CD4-positive, alpha-beta T cell treated with Interleukin-4 for 1 hour (primary cell): ENCODE measurements at regions not wholly inside any gene's neighbourhood (a gene's known extent, or its start where the extent isn't known, plus 50 kb on each side); places are given as distances from the start of the nearest gene placed in this dataset.

Experiments used
- DNase-seq, 2 donors: peaks; one replicate each; pipeline ENCODE4 v3.0.0-alpha.2; 2020 to 2022

DNA sequence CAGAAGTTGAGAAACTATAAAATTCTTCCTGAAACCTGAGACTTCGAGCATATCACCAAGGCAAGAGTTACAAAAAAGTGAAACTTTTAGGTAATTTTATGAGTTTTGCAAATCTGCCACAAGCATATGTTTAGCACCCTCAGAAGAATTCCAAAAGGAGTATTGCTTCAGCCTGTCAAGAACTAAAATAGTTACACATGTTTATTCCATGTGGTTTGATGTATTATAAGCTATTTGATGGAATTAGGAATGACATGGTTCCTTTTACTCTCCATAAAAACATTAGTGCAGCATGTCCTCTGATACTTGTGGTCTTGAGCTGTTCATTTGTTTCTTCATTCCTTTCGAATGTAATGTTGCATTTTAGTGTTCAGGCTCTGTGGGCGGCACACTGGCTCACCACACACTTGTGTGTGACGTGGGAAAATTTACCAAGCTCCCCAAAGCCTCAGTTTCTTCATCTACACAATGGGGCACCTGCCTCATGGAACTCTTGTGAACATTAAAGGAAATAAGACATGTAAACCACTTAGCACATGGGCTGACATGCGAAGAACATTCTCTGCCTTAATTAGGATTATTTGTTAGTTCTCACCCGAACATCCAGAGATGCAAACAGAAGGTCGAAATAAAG lies 204.2 kb upstream of the FOXF1 start:
- no peak for DNase-seq

DNA sequence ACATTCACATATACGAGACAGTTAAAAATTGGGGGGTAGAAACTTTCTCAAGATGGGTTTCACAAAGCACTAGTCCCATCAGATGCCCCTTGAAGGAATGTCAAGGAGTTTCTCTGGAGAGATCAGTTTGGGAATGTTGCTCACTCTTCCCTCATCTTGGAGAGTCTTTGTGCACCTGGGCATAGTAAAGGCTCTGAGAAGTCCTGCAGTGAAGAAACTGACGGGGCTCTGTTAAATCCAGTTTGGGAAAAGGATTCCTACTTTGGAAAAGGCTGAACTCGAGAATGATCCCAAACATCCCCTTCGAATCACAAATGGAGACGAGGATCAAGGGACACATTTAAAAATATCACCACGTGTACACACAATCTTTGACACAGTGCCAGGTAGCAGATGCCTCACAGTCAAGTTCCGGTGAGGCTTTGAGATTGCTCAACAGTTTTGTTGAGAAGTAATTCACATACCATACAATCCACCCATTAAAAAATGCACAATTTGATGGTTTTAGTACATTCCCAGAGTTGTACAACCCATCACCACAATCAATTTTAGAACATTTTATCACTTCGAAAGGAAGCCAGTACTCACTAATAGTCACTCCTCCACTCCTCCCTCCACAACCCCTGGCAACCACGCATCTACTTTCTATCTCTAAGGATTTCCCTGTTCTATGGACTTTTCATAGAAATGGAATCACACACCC lies 203.4 kb upstream of the FOXF1 start:
- no peak for DNase-seq

- DNase-seq = no peak
Measured at GRCh38 chr16:86307514-86307903, 202.8 kb upstream of the FOXF1 start.

GRCh38 chr16:86308514-86308913 lies 201.8 kb upstream of the FOXF1 start:
- no peak for DNase-seq

- no peak for DNase-seq
Measured at GRCh38 chr16:86313631-86314030, 196.7 kb upstream of the FOXF1 start.

- no peak for DNase-seq
Measured at GRCh38 chr16:86314402-86315025, 195.8 kb upstream of the FOXF1 start.

- DNase-seq = no peak
Measured at GRCh38 chr16:86316967-86317812, 193.1 kb upstream of the FOXF1 start.

- no peak for DNase-seq
Measured at GRCh38 chr16:86317813-86318650, 192.3 kb upstream of the FOXF1 start.

GRCh38 chr16:86319585-86320236 lies 190.6 kb upstream of the FOXF1 start:
- DNase-seq = no peak

DNA sequence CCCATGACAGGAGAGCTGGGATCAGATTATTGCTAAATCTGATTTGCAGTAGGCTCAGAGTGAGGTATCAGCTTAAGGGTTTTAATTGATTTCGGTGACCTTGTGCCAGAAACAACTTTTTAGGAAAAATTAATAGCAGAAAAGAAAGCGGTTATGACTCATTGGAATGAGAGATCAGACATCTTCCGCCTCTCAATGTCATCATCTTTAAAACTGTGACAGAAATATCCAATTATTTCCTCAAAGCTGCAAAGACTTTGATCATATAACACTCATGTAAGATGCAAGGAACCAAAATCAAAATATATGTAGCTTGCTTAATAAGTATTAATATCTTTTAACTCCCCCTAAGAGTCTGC lies 190.1 kb upstream of the FOXF1 start:
- DNase-seq = no peak

- no peak for DNase-seq
Measured at GRCh38 chr16:86321491-86321890, 188.8 kb upstream of the FOXF1 start.

- no peak for DNase-seq
Measured at GRCh38 chr16:86322283-86322682, 188.0 kb upstream of the FOXF1 start.

- DNase-seq = no peak
Measured at GRCh38 chr16:86322806-86323205, 187.5 kb upstream of the FOXF1 start.

DNA sequence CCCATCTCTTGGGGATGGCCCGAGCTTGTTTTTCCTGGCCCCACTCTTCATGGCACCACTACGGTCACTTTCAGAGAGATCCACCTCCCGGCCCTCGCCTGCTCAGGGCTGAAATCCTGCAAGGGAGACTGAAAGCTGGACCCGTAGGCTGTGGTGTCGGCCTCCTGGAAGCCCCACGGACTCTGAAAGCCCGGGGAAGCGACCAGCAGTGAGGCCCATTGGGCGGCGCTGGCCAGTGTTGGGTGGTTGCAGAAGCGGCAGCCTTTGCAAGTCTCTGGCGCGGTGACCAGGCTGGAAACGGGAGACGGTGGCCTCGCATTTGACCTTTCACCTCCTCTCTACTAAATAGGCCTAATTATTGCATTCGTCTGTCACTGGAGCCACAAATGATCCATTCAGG lies 186.0 kb upstream of the FOXF1 start:
- no peak for DNase-seq

DNA sequence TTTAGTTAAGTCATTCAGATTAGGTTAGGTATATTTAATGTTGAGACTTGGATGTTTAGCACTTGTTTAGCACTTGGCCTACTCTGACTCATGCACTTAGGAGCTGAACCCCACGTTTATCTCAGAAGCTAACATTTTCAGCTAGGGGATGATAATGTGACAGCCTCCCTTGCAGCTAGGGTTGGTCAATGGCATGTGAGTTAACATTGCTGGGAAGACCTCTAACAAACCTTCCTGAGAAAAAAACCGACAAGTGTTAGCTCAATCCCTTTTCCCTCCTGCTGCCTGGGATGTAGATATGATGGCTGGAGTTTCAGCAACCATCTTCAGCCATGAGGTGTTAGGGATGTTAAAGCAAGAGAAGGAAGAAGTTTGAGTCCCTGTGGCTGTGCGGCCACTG lies 185.0 kb upstream of the FOXF1 start:
- DNase-seq = no peak

GRCh38 chr16:86325895-86326294 lies 184.4 kb upstream of the FOXF1 start:
- no peak for DNase-seq

DNA sequence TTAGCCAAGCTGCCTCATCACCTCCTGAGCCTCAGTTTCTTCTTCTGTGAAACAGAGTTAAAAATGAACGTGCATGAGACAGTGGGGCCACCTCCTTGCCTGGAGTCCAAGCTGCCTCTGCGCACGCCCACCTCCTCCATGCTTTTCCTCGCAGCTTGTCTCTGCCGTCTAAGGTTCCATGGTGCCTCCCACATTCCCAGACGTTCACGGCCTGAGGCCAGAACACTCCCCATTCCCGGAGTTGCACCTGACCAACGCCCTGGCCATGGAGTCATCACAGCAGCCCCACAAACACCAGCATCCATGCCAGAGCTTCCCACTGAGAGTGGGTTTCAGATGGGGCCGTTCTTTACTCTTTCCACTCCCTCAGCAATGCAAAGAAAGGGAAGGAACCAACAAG lies 183.0 kb upstream of the FOXF1 start:
- DNase-seq = no peak

DNA sequence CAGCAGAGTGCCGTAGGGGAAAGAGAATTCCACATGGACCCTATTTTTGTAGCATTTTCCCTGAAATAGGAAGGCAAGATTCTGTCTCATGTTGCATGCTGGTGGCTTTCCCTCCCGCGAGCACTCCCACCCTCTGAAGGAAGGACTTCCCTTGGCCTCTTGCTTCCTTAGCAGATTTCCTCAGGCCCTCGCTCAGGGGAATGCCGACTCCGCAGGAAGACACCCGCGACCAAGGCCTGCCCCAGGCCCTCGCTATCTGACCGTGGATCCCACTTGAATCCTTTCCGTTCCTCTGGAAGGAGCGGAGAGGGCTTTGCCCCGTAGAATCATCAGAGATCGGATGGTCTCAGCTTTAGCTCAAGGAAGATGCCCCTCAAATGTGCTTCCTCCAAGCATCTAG lies 179.4 kb upstream of the FOXF1 start:
- no peak for DNase-seq

DNA sequence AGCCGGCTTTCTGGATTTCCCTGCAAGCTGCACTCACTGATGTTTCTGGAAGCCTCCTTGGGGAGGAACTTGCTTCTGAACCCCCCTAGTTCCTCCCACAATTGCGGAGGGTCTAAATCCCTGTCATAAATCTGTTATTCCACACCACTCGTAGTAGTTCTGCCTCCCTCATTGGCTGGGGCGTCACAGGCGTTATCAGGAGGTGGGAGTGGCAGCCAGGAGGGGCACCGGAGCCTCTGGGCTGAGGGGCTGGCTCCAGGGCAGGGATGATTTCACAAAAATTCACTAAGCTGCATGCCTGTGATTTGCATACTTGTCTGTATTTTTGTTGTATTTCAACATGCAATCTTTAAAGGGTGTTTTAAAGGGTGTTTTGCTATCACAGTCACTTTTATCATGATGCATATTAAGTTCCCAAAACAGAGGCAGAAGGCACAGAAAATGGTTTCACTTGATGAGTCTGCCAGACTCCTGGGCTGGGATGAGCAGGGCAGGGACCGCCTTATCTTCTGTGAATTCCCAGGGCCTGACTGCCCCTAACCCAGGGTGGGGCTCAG lies 176.2 kb upstream of the FOXF1 start:
- no peak for DNase-seq

DNA sequence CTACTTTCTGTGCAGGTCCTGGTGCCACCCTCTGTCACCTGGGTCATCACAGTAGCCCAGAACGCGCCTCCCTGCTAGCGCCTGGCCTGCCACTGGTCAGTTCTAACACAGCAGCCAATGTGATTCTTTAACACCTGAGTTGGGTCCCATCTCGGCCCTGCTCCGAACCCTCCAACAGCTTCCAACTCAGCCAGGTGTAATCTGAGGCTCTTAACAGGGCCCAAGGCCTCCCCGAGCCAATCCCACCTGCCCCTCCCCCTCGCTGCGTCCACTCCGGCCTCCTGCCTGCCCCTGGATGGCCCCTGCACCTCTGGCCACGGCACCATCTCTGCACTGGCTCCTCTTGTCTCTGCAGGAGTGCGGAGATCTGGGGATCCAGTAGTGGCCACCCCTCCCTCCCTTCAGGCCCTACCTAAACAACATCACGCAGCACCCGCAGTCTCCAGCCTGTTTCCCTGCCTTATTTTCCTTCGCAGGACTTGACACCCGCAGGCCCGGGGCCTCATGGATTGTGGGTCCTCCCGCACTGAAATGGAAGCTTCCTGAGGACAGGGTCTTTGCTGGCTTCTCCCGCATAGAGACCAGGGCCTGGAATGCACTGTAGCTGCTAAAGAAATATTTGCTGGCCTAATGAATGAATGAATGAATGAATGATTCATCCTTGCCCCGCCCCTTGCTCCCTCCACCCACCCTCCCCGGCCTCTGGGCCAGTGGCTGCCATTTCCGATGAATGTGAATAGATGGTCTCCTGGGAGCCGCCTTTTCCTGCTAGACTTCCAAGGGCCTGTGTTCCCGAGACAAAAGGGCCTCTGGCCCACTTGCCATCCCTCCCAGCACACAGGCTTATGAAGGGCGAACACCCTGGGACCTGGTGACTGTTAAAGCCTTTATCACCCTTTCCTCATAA lies 174.8 kb upstream of the FOXF1 start:
- no peak for DNase-seq

GRCh38 chr16:86337138-86337537 lies 173.2 kb upstream of the FOXF1 start:
- no peak for DNase-seq
